Osteoblast (primary cell): ENCODE measurements at regions not wholly inside any gene's neighbourhood (a gene's known extent, or its start where the extent isn't known, plus 50 kb on each side); places are given as distances from the start of the nearest gene placed in this dataset.

Experiments used
- DNase-seq: peaks from one replicate; pipeline ENCODE4 v3.0.0; 2011; ENCODE audit warnings: low spot score, mixed read lengths; ENCODE audit not compliant: insufficient read length; ENCODE audit errors: missing footprints
- H2AFZ ChIP-seq: 2 replicates; pipeline ENCODE4 v1.6.0; 2011; ENCODE audit warnings: mild to moderate bottlenecking, low read length
- H3K27ac ChIP-seq: 2 replicates; pipeline ENCODE4 v1.5.1; 2011; ENCODE audit warnings: mild to moderate bottlenecking, low read depth, low read length, moderate library complexity
- H3K27me3 ChIP-seq: 2 replicates; pipeline ENCODE4 v1.6.0; 2012; ENCODE audit warnings: mild to moderate bottlenecking, control low read depth, inconsistent platforms, low read length, moderate library complexity; ENCODE audit not compliant: insufficient read depth
- H3K36me3 ChIP-seq: 2 replicates; pipeline ENCODE4 v1.5.1; 2011; ENCODE audit warnings: mild to moderate bottlenecking, low read length, control low read depth, moderate library complexity; ENCODE audit not compliant: insufficient read depth
- H3K4me1 ChIP-seq: 2 replicates; pipeline ENCODE4 v1.5.1; 2011; ENCODE audit warnings: mild to moderate bottlenecking, low read length, control low read depth, moderate library complexity; ENCODE audit not compliant: insufficient read depth
- H3K4me2 ChIP-seq: 2 replicates; pipeline ENCODE4 v1.6.0; 2011; ENCODE audit warnings: mild to moderate bottlenecking, low read length; ENCODE audit not compliant: insufficient read depth
- H3K4me3 ChIP-seq: fragments of 200-600 bp; sonication (generic); 3 replicates; pipeline ENCODE4 v1.5.1; 2012; ENCODE audit warnings: mild to moderate bottlenecking, low read length, inconsistent platforms; ENCODE audit not compliant: insufficient read depth
- H3K79me2 ChIP-seq: 2 replicates; pipeline ENCODE4 v1.6.0; 2012; ENCODE audit warnings: mild to moderate bottlenecking, low read length, control low read depth, inconsistent platforms; ENCODE audit not compliant: insufficient read depth
- H3K9me3 ChIP-seq: 2 replicates; pipeline ENCODE4 v1.5.1; 2011; ENCODE audit warnings: low read depth, low read length, control low read depth
- H4K20me1 ChIP-seq: 2 replicates; pipeline ENCODE4 v1.6.0; 2012; ENCODE audit warnings: mild to moderate bottlenecking, low read length, control low read depth; ENCODE audit not compliant: insufficient read depth
- TF ChIP-seq, protein P1 (sequence below): IDR thresholded peaks from 2 replicates; pipeline ENCODE4 v1.5.1; 2011; ENCODE audit warnings: mild to moderate bottlenecking, low read depth, low read length, moderate library complexity; ENCODE audit errors: extremely low read depth

DNA sequence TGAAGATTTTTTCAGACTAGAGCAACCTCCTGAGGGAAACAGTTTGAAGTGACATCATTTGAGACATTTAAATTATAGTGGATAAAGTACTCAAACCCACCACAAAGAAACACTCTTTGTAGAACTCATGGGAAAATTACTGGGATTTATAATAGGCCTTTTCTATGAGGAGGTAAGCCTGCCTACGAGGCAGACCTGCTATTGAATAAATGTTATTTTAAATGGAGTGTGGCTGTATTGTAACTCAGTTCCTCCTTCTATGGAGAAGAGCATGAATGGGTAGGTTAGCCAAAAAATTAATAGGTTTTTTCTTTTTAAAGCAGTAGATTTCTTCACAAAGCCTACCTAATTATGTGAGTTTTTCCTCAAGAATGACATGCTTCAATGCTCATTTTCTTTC lies 63.7 kb upstream of the PLEKHA5 start:
- TF ChIP-seq, protein P1, sequence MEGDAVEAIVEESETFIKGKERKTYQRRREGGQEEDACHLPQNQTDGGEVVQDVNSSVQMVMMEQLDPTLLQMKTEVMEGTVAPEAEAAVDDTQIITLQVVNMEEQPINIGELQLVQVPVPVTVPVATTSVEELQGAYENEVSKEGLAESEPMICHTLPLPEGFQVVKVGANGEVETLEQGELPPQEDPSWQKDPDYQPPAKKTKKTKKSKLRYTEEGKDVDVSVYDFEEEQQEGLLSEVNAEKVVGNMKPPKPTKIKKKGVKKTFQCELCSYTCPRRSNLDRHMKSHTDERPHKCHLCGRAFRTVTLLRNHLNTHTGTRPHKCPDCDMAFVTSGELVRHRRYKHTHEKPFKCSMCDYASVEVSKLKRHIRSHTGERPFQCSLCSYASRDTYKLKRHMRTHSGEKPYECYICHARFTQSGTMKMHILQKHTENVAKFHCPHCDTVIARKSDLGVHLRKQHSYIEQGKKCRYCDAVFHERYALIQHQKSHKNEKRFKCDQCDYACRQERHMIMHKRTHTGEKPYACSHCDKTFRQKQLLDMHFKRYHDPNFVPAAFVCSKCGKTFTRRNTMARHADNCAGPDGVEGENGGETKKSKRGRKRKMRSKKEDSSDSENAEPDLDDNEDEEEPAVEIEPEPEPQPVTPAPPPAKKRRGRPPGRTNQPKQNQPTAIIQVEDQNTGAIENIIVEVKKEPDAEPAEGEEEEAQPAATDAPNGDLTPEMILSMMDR: no peak
- no peaks in the 10 kb centered on the region for H3K27me3 ChIP-seq
- H3K36me3 ChIP-seq: no peaks in the 10 kb centered on the region
- no peaks in the 10 kb centered on the region for H3K79me2 ChIP-seq
- H3K4me3 ChIP-seq: no peak overlapping the region
- no peaks in the 10 kb centered on the region for H3K9me3 ChIP-seq
- H3K27ac ChIP-seq: no peak overlapping the region
- no peak overlapping the region for H2AFZ ChIP-seq
- no peaks in the 10 kb centered on the region for H4K20me1 ChIP-seq
- no peaks in the 10 kb centered on the region for H3K4me1 ChIP-seq
- no peak overlapping the region for H3K4me2 ChIP-seq
- DNase-seq: no peak

DNA sequence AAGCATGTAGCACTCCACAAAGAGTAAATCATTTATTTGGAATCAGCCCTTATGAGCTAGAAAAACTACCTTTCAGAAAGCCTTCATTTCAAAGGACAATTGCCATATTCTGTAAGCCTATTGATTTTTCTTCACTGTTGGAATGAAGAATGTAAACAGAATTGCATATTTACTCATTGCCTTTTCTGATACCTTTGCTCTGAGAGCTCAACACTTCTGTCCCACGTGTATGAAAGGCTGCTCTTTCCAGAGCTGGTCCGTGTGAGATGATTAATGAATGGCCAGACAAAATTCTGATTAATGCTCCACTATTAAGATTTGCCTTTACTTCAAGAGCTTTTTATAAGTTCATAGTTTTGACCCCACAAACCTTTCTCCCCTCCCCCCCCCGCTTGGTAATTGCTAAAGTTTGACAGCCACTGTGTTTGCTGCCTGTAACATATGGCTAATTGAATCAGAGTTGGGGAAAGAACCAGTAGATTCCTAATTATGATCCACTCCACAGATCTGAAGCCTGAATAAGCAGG lies 63.0 kb upstream of the PLEKHA5 start:
- H3K9me3 ChIP-seq: no peaks in the 10 kb centered on the region
- no peak for DNase-seq
- TF ChIP-seq, protein P1: no peak
- no peaks in the 10 kb centered on the region for H3K79me2 ChIP-seq
- no peaks in the 10 kb centered on the region for H3K27me3 ChIP-seq
- H2AFZ ChIP-seq: no peak overlapping the region
- no peaks in the 10 kb centered on the region for H3K36me3 ChIP-seq
- no peak overlapping the region for H3K4me2 ChIP-seq
- no peak overlapping the region for H3K4me3 ChIP-seq
- no peaks in the 10 kb centered on the region for H3K4me1 ChIP-seq
- no peaks in the 10 kb centered on the region for H4K20me1 ChIP-seq
- H3K27ac ChIP-seq: no peak overlapping the region

DNA sequence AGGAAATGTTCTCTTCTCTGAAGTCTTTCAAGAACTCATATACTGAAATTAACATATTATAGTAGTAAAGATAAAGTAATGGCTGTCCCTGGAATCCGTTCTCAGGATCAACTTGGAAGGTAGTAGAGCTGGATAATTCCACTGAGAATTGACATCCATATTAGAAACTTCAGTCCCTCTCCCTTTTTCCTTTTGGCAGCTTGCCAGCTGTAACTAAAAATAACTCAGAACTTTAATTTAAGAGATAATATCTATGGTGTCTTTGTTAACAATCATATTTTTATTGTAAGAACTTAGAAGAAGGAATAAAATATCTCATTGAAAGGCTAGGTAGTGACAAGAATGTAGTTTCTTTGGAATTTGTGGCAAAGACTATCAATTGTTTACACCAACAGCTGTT lies 61.4 kb upstream of the PLEKHA5 start:
- H4K20me1 ChIP-seq: no peaks in the 10 kb centered on the region
- no peak overlapping the region for H3K27ac ChIP-seq
- no peak overlapping the region for H2AFZ ChIP-seq
- no peaks in the 10 kb centered on the region for H3K36me3 ChIP-seq
- no peaks in the 10 kb centered on the region for H3K79me2 ChIP-seq
- no peak for DNase-seq
- H3K4me2 ChIP-seq: no peak overlapping the region
- TF ChIP-seq, protein P1: no peak
- H3K27me3 ChIP-seq: no peaks in the 10 kb centered on the region
- H3K4me1 ChIP-seq: no peaks in the 10 kb centered on the region
- no peaks in the 10 kb centered on the region for H3K9me3 ChIP-seq
- no peak overlapping the region for H3K4me3 ChIP-seq

DNA sequence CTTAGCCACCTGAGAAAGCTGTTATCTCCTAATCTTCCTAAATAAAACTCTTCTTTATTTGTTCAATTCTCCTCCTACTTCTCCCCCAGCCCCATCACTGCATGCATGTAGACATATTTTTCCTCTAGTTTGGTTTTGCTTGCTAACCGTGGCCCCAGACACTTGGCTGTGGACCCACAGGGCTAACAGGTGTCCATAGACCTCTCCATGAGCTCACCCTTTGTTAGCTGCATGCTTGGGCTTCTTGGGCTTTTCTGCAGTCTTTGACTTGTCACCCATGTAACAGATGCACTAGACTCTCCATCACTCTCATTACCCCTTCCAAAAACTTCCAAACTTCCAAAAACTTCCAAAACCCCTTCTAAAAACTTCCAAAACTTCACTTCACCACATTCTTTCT lies 59.2 kb upstream of the PLEKHA5 start:
- H2AFZ ChIP-seq: no peak overlapping the region
- H3K4me3 ChIP-seq: no peak overlapping the region
- H3K4me2 ChIP-seq: no peak overlapping the region
- TF ChIP-seq, protein P1: no peak
- H4K20me1 ChIP-seq: no peaks in the 10 kb centered on the region
- H3K79me2 ChIP-seq: no peaks in the 10 kb centered on the region
- H3K36me3 ChIP-seq: no peaks in the 10 kb centered on the region
- H3K4me1 ChIP-seq: no peaks in the 10 kb centered on the region
- H3K27me3 ChIP-seq: no peaks in the 10 kb centered on the region
- H3K9me3 ChIP-seq: no peaks in the 10 kb centered on the region
- H3K27ac ChIP-seq: no peak overlapping the region
- no peak for DNase-seq
